GM12872 (cell line): ENCODE measurements at regions not wholly inside any gene's neighbourhood (a gene's known extent, or its start where the extent isn't known, plus 50 kb on each side); places are given as distances from the start of the nearest gene placed in this dataset.

Source experiments
- CTCF ChIP-seq: IDR thresholded peaks from 3 replicates; pipeline ENCODE4 v1.5.1; 2011; ENCODE audit warnings: low read depth, mild to moderate bottlenecking, low read length, moderate library complexity; ENCODE audit not compliant: insufficient read depth

- TF ChIP-seq CTCF = no peak
Observed at GRCh38 chr10:62894156-62894555, 78.0 kb upstream of the EGR2 start.

GRCh38 chr10:62893036-62893435 lies 76.9 kb upstream of the EGR2 start:
- TF ChIP-seq CTCF = no peak

GRCh38 chr10:62890395-62890794 lies 74.2 kb upstream of the EGR2 start:
- TF ChIP-seq CTCF = no peak

- TF ChIP-seq CTCF = no peak
Observed at GRCh38 chr10:62887642-62888041, 71.5 kb upstream of the EGR2 start.

GRCh38 chr10:62885684-62886461 lies 69.7 kb upstream of the EGR2 start:
- TF ChIP-seq CTCF = no peak

- TF ChIP-seq CTCF = no peak
Observed at GRCh38 chr10:62880162-62880561, 64.0 kb upstream of the EGR2 start.

GRCh38 chr10:62873866-62874265 lies 57.7 kb upstream of the EGR2 start:
- TF ChIP-seq CTCF = no peak
